GM18867 (cell line): ENCODE measurements at regions not wholly inside any gene's neighbourhood (a gene's known extent, or its start where the extent isn't known, plus 50 kb on each side); places are given as distances from the start of the nearest gene placed in this dataset.
"Not testable (repeated sequence)": the region's sequence is repeated elsewhere in the genome, so short reads cannot be mapped to it uniquely, and the experiment has no call there.

ENCODE experiments used
- ATAC-seq: cut with Tn5 transposase; IDR thresholded peaks from one replicate; pipeline ENCODE4 v1.9.1; 2021; ENCODE audit warnings: mild to moderate bottlenecking, moderate library complexity; ENCODE audit not compliant: unreplicated experiment

DNA sequence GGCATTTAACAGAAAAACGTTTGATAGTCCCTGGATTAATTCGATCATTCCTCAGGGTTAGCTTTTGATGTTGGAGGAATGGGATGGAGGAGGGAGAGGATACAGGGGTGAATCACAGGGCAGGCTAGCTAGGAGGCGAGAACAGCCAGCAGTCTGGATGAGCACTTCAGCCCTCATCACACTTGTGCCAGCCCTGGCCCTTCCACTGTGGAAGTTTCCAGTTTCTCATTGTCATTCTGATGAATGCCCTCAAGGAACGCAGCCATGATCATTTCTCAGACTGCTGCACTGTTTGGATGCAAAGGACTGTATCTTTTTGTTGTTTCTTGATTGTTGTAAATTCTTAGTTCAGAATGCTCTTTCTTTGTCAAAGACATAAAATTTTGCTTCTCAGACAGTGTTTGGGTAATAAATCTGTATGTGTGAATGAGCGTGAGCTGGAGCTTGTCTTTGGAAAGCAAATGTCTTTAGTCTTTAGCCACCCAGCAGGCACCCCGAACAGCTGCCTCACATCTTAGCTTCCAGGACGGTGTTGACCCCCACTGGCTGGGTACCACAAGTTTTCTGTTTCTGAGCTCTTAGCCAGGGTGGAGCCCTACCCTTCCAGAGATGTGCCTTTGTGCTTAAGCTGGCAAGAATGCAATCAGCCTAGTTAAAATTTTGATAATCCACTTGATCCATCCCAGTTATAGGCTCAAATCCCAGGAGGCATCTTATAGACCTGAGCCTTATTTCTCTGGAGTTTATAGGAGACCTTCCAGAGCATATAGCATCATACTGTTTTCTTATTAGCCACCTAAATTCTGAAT, 121.1 kb downstream of the PDCD6IP start:
- no peak for ATAC-seq

- no peak for ATAC-seq
These were observed 122.1 kb downstream of the PDCD6IP start for GRCh38 chr3:33920511-33920910.

DNA sequence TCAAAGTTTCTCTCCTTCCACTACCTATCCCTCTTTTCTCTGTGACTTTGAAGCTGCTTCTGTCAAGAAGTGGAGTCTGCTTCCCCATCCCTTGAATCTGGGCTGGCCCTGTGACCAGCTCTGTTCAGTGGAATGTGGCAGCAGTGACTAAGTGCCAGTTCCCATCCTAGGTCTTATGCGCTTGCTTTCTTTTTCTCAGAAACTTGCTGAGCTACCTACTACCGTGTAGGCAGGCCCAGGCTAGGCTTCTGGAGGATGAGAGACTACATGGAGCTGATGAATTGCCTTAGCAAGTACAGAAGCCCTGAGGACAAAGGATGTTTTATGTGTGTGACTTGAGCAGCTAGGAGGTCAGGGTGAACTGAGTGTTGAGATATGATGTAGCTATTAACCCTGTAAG, 123.2 kb downstream of the PDCD6IP start:
- ATAC-seq: no peak

GRCh38 chr3:33926998-33927605, 128.7 kb downstream of the PDCD6IP start:
- ATAC-seq: no peak

DNA sequence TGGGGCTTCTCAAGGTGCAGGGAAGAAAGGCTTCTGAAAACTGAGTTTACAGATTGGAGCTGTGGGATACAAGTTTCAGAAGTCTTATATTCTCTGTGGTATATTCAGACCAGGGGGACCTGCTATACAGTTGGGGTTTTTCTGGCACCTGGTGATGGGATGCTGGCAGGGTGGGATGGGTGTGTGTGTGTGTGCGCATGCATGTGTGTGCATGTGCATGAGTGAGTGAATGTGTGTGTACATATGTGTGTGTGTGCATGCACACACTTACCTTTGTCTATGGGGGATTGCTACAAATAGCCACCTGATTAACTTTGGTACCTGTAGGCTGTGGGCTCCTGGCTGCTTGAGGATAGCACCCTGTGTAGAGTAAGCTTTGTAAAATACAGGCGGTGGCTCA, 131.4 kb downstream of the PDCD6IP start:
- no peak for ATAC-seq

- ATAC-seq: no peak
These were observed 133.1 kb downstream of the PDCD6IP start for GRCh38 chr3:33931512-33931911.

DNA sequence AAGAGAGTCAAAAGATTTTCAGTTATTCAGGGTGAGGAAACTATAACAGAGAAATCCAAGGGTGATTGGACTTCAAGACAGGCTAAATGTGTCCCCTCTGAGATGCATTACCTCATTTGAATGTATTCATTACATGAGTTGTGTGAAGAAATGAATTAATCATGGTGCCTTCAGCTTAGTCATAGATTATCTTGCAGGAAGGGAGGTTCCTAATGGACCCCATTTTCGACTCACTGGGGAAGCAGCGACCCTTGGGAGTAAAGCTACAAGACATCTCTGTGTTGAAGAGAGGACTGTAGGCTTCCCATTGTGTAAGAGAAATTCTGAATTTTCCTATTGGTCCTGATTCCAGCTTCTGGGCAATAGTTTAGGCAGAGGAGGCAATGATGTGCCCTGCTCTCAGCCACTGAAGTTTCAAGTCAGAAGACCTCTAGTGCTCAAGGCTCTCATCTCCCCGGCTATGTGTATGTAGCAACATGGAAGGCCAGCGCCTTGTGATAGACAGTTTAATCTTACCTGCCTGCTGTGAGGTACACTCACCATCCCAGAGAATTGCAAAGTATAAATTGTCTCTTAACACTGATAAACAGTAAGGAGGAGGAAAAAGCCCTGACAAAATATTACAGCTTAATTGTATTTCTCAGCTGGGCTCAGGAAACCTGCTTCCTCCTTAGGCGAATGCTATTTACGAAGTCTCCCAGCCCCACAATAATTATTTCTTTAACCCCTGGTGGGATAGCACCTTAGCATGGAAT, 133.8 kb downstream of the PDCD6IP start:
- ATAC-seq: no peak

DNA sequence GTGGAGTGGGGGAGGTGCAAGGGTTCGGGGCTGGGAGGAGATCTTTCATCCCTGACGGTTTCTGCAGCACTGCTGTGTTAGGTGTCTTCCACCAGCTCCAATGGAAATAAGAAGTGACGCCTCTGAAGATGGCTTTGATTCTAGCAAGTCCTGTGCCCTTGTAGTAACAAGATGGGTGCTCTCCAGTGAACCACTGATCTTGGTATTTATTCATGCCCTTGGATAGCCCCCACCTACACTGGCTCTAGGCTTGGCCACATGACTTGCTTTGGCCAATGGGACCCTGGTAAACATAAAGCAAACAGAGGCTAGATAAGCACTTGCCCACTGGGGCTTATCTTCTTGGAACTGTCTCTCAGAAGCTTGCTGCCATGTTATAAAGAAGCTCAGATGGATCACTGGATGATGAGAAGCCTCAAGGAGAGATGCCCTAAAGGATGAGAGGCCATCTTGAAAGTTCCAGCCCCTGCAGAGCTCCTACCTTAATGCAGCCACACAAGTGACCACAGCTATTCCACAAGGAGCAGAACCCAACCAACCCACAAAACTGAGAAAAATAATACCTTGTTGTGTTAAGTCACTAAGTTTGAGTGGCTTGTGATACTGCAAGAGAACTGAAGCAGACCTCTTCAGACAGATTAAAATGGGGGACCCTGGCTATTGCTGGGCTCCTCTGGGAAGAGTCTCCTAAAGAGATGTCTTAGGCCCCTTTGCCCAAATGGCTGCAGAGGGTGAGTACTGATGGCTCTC, 137.9 kb downstream of the PDCD6IP start:
- no peak for ATAC-seq

GRCh38 chr3:33936921-33937525, 138.6 kb downstream of the PDCD6IP start:
- ATAC-seq: no peak

DNA sequence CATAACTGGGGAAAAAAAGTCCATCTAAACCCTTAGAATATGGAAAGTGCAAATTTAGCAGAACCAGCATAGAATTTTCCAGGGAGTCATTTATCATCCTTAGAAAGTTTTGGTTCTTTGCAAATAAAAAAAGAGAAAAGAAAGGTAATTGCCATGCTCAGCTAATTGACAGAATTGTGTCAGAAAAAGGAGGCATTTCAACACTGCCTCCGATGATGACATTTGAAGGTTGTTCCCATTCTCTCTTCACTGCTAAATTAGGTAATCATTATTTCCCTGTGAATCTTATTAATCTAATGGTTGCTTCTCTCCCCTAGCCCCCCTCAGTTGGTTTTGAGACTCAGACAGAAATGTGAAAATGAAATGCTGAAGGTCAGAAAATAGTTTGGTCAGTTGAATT, 139.2 kb downstream of the PDCD6IP start:
- ATAC-seq: no peak

- ATAC-seq: no peak
These were observed 141.7 kb downstream of the PDCD6IP start for GRCh38 chr3:33940149-33940548.

DNA sequence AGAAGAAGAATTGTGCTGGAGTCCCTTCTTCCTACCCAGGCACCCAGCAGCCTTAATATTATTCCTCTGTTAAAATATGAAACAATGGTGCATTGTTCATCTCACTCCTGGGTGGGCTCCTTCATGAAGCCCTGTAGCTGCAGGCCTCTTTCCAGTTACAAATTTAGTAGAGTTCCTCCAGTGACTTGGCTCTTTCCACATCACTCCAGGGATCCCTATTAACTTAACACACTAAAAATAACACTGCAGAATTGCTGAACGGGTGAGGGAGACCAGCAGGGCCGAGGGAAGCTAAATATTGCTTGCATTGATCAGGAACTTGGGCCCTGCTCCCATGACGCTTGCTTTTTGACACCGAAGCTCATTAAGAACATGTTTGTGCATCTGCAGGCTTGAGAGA, 142.3 kb downstream of the PDCD6IP start:
- no peak for ATAC-seq

GRCh38 chr3:33941804-33942203, 143.4 kb downstream of the PDCD6IP start:
- ATAC-seq: peak; percentile 80

DNA sequence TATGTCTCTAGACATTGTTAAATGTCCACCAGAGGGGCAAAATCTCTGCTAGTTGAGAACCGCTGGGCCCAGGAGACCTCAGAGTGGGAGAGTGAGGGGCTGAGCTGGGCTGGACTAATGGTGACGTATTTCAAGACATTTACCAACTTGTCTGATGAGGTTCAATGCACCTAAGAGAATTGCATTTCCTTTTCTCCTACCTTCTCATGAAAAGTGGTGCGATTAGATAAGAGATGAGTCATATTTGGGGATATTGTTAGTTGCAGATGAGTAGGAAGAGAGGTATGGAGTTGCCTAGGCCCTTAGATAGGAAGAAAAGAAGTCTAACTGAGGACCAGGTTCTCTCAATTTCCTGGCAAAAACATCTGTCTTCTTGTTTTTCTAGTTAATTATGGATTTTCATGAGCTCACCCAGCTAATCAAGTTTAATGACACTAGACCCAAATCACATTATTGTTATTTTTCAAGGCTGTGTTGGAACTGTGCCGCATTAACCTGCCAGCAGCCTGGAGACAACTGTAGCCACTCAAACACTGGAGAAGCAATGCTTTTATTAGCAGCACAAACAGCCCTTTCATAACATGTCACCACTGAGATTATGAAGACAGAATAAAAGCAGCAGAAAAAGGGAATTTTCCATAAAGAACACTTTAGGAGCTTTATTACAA, 144.2 kb downstream of the PDCD6IP start:
- ATAC-seq: peak; percentile 32

GRCh38 chr3:33943277-33943676, 144.8 kb downstream of the PDCD6IP start:
- ATAC-seq: no peak

- not testable (repeated sequence) for ATAC-seq
These were observed 148.2 kb downstream of the PDCD6IP start for GRCh38 chr3:33946612-33947011.

DNA sequence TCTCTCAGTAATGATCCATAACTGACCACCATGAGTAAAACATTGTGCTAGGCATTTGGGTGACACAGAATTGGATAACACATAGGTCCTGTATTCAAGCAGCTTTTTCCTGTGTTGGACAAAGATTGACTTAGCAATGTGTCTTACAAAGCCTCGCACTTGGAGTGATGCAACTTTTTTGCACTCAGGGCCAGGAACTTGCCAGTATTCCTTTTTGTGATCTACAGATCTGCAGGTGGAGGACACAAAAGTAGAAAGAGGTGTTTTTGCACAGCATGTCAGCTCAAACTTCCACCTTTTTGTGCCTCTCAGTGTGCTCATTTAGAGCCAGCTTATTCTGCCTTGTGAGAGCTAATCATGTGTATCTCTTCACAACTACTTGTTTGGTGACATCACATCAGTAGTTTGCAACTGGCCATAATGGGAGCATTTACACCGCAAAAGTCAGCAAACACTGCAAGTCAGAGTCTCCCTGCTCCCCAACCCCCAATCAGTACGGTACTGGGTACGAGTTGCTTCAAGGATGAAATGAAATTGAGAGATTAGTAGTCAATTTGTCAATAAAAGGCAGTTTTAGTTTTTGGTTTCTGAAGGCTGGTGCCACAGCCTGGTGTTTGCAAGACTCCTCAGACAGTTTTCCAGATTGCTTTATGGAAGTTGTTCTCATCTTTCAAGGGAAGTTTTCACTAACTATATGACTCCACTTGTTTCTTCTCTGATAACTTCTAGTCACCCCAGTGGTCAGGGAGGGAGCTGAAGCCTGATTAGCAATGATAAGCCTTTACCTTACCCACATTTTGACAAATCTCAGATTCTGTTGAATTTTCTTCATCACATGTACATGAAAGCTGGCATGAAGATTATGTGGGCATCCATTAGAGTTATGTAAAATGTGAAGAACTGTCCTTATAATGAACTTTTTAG, 149.1 kb downstream of the PDCD6IP start:
- no peak for ATAC-seq

DNA sequence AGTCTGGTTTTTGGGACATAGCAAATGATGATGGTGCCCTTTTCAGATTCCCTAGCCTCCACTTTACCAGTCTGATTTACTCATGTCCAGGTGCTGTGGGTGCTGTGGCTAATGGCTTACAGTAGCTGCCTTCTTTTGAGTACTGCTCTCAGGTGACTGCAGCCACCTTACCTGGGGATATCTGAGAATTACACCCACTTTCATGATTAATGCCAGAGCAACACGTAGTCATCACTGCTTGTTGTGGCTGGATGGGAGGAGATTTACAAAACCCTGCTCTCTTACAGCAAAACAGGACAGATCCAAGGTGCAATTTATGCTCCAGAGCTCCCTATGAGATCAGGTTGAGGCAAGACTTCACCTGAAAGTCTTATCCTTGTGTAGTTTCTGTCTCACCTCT, 150.6 kb downstream of the PDCD6IP start:
- ATAC-seq: no peak

- no peak for ATAC-seq
These were observed 156.5 kb downstream of the PDCD6IP start for GRCh38 chr3:33954956-33955355.
